Peyer's patch (tissue), 4 donors: ENCODE measurements at regions not wholly inside any gene's neighbourhood (a gene's known extent, or its start where the extent isn't known, plus 50 kb on each side); places are given as distances from the start of the nearest gene placed in this dataset.

Source experiments
- DNase-seq, 3 donors: peaks; one replicate each; pipeline ENCODE4 v3.0.0-alpha.2; 2017 to 2019
- H3K27ac ChIP-seq, 4 donors: fragments of 200-600 bp; sonication (generic); one replicate each; pipeline ENCODE4 v1.5.1; 2016 to 2019
- H3K27me3 ChIP-seq, 2 donors: fragments of 200-600 bp; sonication (generic); one replicate each; pipeline ENCODE4 v1.5.1; 2019
- H3K36me3 ChIP-seq, 3 donors: fragments of 200-600 bp; sonication (generic); one replicate each; pipeline ENCODE4 v1.5.1; 2016 to 2019
- H3K4me1 ChIP-seq, 4 donors: fragments of 200-600 bp; sonication (generic); one replicate each; pipeline ENCODE4 v1.5.1; 2016 to 2019
- H3K4me3 ChIP-seq, 4 donors: fragments of 200-600 bp; sonication (generic); 1 replicate in 3 of 4; 2 replicates in 1 of 4; pipeline ENCODE4 v1.5.1; 2016 to 2019; ENCODE audit warnings: mild to moderate bottlenecking in 1 of 4
- H3K9me3 ChIP-seq, 4 donors: fragments of 200-600 bp; sonication (generic); one replicate each; pipeline ENCODE4 v1.5.1; 2016 to 2019; ENCODE audit warnings: mild to moderate bottlenecking in 1 of 4
- CTCF ChIP-seq, 6 experiments: fragments of 450-650 bp in 4 of 6; fragments of 200-600 bp in 2 of 6; sonication (generic) in 1 of 6; IDR thresholded peaks; one replicate each; pipeline ENCODE4 v1.5.1; 2017 to 2019; ENCODE audit warnings: antibody characterized with exemption in 6 of 6, mild to moderate bottlenecking in 3 of 6, moderate library complexity in 1 of 6
- POLR2A ChIP-seq, 2 donors: fragments of 450-650 bp; IDR thresholded peaks; one replicate each; pipeline ENCODE4 v1.5.1; 2017; ENCODE audit warnings: antibody characterized with exemption in 2 of 2, mild to moderate bottlenecking in 2 of 2, moderate library complexity in 2 of 2

- no peaks in the 10 kb centered on the region for H3K36me3 ChIP-seq
- no peaks in the 10 kb centered on the region for H3K4me1 ChIP-seq
- no peak overlapping the region for H3K4me3 ChIP-seq
- no peaks in the 10 kb centered on the region for H3K27me3 ChIP-seq
- DNase-seq = no peak
- H3K9me3 ChIP-seq = no peaks in the 10 kb centered on the region
- TF ChIP-seq POLR2A (IDR thresholded peaks at IDR 0.05) (no peak), CTCF (IDR thresholded peaks at IDR 0.05) (no peak)
- H3K27ac ChIP-seq = no peak overlapping the region
Observed at GRCh38 chr20:23248461-23248882, 102.1 kb upstream of the NXT1 start.

GRCh38 chr20:23246717-23247664, 103.6 kb upstream of the NXT1 start:
- no peaks in the 10 kb centered on the region for H3K27me3 ChIP-seq
- no peaks in the 10 kb centered on the region for H3K4me1 ChIP-seq
- no peak overlapping the region for H3K4me3 ChIP-seq
- no peaks in the 10 kb centered on the region for H3K36me3 ChIP-seq
- H3K27ac ChIP-seq = peak overlapping the region in 2 of 4 donors; percentile 18 to 40
- no peaks in the 10 kb centered on the region for H3K9me3 ChIP-seq
- TF ChIP-seq POLR2A (IDR thresholded peaks at IDR 0.05) (no peak), CTCF (IDR thresholded peaks at IDR 0.05) (no peak)
- DNase-seq = no peak

- H3K4me1 ChIP-seq = no peaks in the 10 kb centered on the region
- no peak overlapping the region for H3K4me3 ChIP-seq
- peak in 4 of 6 experiments; percentile 15 to 38 (median 34) for TF ChIP-seq CTCF (IDR thresholded peaks at IDR 0.05)
- TF ChIP-seq POLR2A (IDR thresholded peaks at IDR 0.05) = no peak
- peak in 1 of 3 donors; percentile 63 for DNase-seq
- H3K27me3 ChIP-seq = no peaks in the 10 kb centered on the region
- H3K9me3 ChIP-seq = no peaks in the 10 kb centered on the region
- H3K36me3 ChIP-seq = no peaks in the 10 kb centered on the region
- H3K27ac ChIP-seq = no peak overlapping the region
Observed at GRCh38 chr20:23245553-23246181, 104.9 kb upstream of the NXT1 start.

- DNase-seq = no peak
- peak overlapping the region in 2 of 4 donors; percentile 44 to 65 for H3K27ac ChIP-seq
- no peak overlapping the region for H3K4me3 ChIP-seq
- no peaks in the 10 kb centered on the region for H3K36me3 ChIP-seq
- H3K9me3 ChIP-seq = no peaks in the 10 kb centered on the region
- no peaks in the 10 kb centered on the region for H3K4me1 ChIP-seq
- TF ChIP-seq POLR2A (IDR thresholded peaks at IDR 0.05) (no peak), CTCF (IDR thresholded peaks at IDR 0.05) (no peak)
- H3K27me3 ChIP-seq = no peaks in the 10 kb centered on the region
Observed at GRCh38 chr20:23244916-23245552, 105.6 kb upstream of the NXT1 start.

- TF ChIP-seq CTCF (IDR thresholded peaks at IDR 0.05) (no peak), POLR2A (IDR thresholded peaks at IDR 0.05) (no peak)
- no peak overlapping the region for H3K4me3 ChIP-seq
- no peaks in the 10 kb centered on the region for H3K27me3 ChIP-seq
- H3K4me1 ChIP-seq = no peaks in the 10 kb centered on the region
- H3K36me3 ChIP-seq = no peaks in the 10 kb centered on the region
- H3K9me3 ChIP-seq = no peaks in the 10 kb centered on the region
- no peak for DNase-seq
- peak overlapping the region in 2 of 4 donors; percentile 44 to 65 for H3K27ac ChIP-seq
Observed at GRCh38 chr20:23244156-23244915, 106.3 kb upstream of the NXT1 start.
